PFSK-1 (cell line): ENCODE measurements at regions not wholly inside any gene's neighbourhood (a gene's known extent, or its start where the extent isn't known, plus 50 kb on each side); places are given as distances from the start of the nearest gene placed in this dataset.

Source experiments
- FOXP2 ChIP-seq: optimal IDR thresholded peaks from 2 replicates; pipeline ENCODE3; 2011; ENCODE audit warnings: borderline replicate concordance, control low read depth, inconsistent platforms; ENCODE audit not compliant: insufficient read depth; ENCODE audit errors: extremely low read length, extremely low read depth
- POLR2AphosphoS5 ChIP-seq: IDR thresholded peaks from 2 replicates; pipeline ENCODE4 v1.6.1; 2012; ENCODE audit warnings: low read depth, mild to moderate bottlenecking, control low read depth, low read length, moderate library complexity
- REST ChIP-seq, 2 experiments: IDR thresholded peaks; 2 replicates each; pipeline versions ENCODE4 v1.6.1 to v1.8.0; 2011 to 2012; ENCODE audit warnings: low read depth in 2 of 2, low read length in 2 of 2, control low read depth in 1 of 2, inconsistent platforms in 1 of 2, mild to moderate bottlenecking in 1 of 2, moderate library complexity in 1 of 2; ENCODE audit not compliant: insufficient read depth in 1 of 2
- SIN3A ChIP-seq: IDR thresholded peaks from 2 replicates; pipeline ENCODE4 v1.6.1; 2012; ENCODE audit warnings: mild to moderate bottlenecking, low read length, moderate library complexity, borderline replicate concordance; ENCODE audit not compliant: insufficient read depth
- TAF1 ChIP-seq: IDR thresholded peaks from 2 replicates; pipeline ENCODE4 v1.6.1; 2012; ENCODE audit warnings: low read length, control low read depth, borderline replicate concordance; ENCODE audit not compliant: insufficient read depth

GRCh38 chr2:217105733-217106649 lies 246.1 kb upstream of the TNP1 start:
- TF ChIP-seq POLR2AphosphoS5 (no peak), REST (IDR thresholded peaks at IDR 0.05; ENCODE audit: insufficient read depth in 1 of 2, low read depth in 2 of 2, low read length in 2 of 2) (no peak), TAF1 (no peak), SIN3A (no peak), FOXP2 (no peak)
